GM12872 (cell line): ENCODE measurements at regions not wholly inside any gene's neighbourhood (a gene's known extent, or its start where the extent isn't known, plus 50 kb on each side); places are given as distances from the start of the nearest gene placed in this dataset.

ENCODE experiments used
- TF ChIP-seq, protein P1 (sequence below): IDR thresholded peaks from 3 replicates; pipeline ENCODE4 v1.5.1; 2011; ENCODE audit warnings: low read depth, mild to moderate bottlenecking, low read length, moderate library complexity; ENCODE audit not compliant: insufficient read depth

GRCh38 chr10:8499312-8499711, 444.8 kb downstream of the GATA3 start:
- TF ChIP-seq, protein P1, sequence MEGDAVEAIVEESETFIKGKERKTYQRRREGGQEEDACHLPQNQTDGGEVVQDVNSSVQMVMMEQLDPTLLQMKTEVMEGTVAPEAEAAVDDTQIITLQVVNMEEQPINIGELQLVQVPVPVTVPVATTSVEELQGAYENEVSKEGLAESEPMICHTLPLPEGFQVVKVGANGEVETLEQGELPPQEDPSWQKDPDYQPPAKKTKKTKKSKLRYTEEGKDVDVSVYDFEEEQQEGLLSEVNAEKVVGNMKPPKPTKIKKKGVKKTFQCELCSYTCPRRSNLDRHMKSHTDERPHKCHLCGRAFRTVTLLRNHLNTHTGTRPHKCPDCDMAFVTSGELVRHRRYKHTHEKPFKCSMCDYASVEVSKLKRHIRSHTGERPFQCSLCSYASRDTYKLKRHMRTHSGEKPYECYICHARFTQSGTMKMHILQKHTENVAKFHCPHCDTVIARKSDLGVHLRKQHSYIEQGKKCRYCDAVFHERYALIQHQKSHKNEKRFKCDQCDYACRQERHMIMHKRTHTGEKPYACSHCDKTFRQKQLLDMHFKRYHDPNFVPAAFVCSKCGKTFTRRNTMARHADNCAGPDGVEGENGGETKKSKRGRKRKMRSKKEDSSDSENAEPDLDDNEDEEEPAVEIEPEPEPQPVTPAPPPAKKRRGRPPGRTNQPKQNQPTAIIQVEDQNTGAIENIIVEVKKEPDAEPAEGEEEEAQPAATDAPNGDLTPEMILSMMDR: no peak

GRCh38 chr10:8499752-8500390, 445.4 kb downstream of the GATA3 start:
- TF ChIP-seq, protein P1: no peak

DNA sequence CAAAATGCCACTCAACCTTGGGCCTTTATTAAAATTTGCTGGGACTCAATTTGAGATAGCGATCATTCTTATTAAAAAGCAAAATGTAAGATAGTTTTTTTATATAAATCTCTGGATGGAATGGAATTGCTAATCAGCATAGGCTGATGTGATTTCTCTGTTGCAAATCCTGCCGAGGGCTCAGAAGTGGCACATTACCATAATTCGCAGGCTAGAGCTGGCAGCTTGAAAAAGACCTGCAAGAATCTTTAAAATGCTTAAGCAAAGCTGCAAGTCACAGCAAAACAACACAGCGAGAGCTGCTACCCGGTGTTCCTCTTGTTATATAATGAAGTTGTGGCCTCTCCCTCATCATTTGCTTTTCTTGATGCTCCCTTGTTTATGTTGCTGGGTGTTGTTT, 448.1 kb downstream of the GATA3 start:
- TF ChIP-seq, protein P1: no peak

GRCh38 chr10:8504499-8504898, 450.0 kb downstream of the GATA3 start:
- TF ChIP-seq, protein P1: no peak

DNA sequence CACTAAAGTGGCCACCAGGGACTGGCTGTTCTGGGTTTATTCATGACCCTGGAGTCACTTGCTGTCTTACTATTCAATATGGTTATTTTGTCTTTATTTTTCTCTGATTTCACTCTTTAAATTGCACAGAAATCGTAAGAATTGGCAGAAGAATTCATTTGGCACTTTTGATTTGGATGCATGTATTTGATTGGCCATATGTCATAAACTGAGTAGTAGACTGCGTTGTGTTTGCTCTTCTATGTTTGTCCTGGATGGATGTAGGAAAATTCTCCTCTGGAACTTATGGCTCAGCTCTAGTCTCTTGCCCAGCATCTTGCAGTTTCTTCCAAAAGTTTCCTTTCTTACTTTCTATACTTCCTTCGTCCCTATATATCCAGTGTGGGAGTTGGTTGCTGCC, 452.7 kb downstream of the GATA3 start:
- TF ChIP-seq, protein P1: no peak

DNA sequence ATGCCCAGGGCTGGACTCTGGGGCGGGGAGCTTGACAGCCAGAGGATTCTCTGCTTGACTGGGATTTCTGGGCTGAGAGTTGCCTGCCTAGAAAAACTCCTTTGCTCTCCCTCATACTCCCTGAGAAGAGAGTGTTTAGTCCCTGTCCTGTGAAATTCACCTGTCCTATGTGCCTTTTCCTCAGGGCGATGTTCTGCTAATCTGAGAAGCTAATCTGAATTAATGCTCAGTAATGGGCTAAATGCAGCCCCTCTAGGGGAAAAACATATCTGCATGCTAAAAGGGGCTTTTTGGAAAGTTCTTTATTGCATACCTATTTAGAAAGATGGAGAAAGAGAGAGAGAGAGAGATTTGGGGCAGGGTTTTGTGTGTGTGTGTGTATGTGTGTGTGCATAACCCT, 454.4 kb downstream of the GATA3 start:
- TF ChIP-seq, protein P1: no peak

GRCh38 chr10:8510471-8510870, 456.0 kb downstream of the GATA3 start:
- TF ChIP-seq, protein P1: no peak

GRCh38 chr10:8511026-8511425, 456.5 kb downstream of the GATA3 start:
- TF ChIP-seq, protein P1: no peak
